DMS 273 (cell line): ENCODE measurements at regions not wholly inside any gene's neighbourhood (a gene's known extent, or its start where the extent isn't known, plus 50 kb on each side); places are given as distances from the start of the nearest gene placed in this dataset.
A peak's percentile ranks its signal among the peaks of the same experiment; 100 is the strongest.
"Not testable (repeated sequence)": the region's sequence is repeated elsewhere in the genome, so short reads cannot be mapped to it uniquely, and the experiment has no call there.

Source experiments
- DNase-seq: peaks from one replicate; lab custom pipeline; 2025; ENCODE audit not compliant: unreplicated experiment; lab: John Stamatoyannopoulos, UW

- DNase-seq: not testable (repeated sequence)
These were observed 543.3 kb downstream of the PRIM2 start for GRCh38 chr6:57860481-57861315.

- peak; percentile 20 for DNase-seq
These were observed 552.7 kb downstream of the PRIM2 start for GRCh38 chr6:57870083-57870482.

GRCh38 chr6:57873424-57873823, 556.0 kb downstream of the PRIM2 start:
- not testable (repeated sequence) for DNase-seq

- DNase-seq: not testable (repeated sequence)
These were observed 559.2 kb downstream of the PRIM2 start for GRCh38 chr6:57876659-57877058.

GRCh38 chr6:57877729-57878128, 560.3 kb downstream of the PRIM2 start:
- not testable (repeated sequence) for DNase-seq

GRCh38 chr6:57878792-57879191, 561.4 kb downstream of the PRIM2 start:
- not testable (repeated sequence) for DNase-seq

GRCh38 chr6:57898850-57899249, 581.4 kb downstream of the PRIM2 start:
- not testable (repeated sequence) for DNase-seq

GRCh38 chr6:57900687-57901399, 583.4 kb downstream of the PRIM2 start:
- DNase-seq: not testable (repeated sequence)

- DNase-seq: not testable (repeated sequence)
These were observed 584.0 kb downstream of the PRIM2 start for GRCh38 chr6:57901445-57901844.

GRCh38 chr6:57904356-57904755, 586.9 kb downstream of the PRIM2 start:
- not testable (repeated sequence) for DNase-seq

- not testable (repeated sequence) for DNase-seq
These were observed 597.9 kb downstream of the PRIM2 start for GRCh38 chr6:57915300-57915699.

- DNase-seq: not testable (repeated sequence)
These were observed 625.5 kb downstream of the PRIM2 start for GRCh38 chr6:57942966-57943365.

GRCh38 chr6:57946084-57946768, 628.8 kb downstream of the PRIM2 start:
- not testable (repeated sequence) for DNase-seq

GRCh38 chr6:57946769-57947091, 629.3 kb downstream of the PRIM2 start:
- not testable (repeated sequence) for DNase-seq

- not testable (repeated sequence) for DNase-seq
These were observed 631.1 kb downstream of the PRIM2 start for GRCh38 chr6:57948481-57948880.

- DNase-seq: not testable (repeated sequence)
These were observed 633.0 kb downstream of the PRIM2 start for GRCh38 chr6:57950430-57950829.

- not testable (repeated sequence) for DNase-seq
These were observed 649.3 kb downstream of the PRIM2 start for GRCh38 chr6:57966757-57967156.

GRCh38 chr6:57971956-57972355, 654.5 kb downstream of the PRIM2 start:
- not testable (repeated sequence) for DNase-seq

GRCh38 chr6:57974653-57975052, 657.2 kb downstream of the PRIM2 start:
- no peak for DNase-seq

- DNase-seq: not testable (repeated sequence)
These were observed 657.7 kb downstream of the PRIM2 start for GRCh38 chr6:57975127-57975526.

GRCh38 chr6:57976371-57976770, 658.9 kb downstream of the PRIM2 start:
- not testable (repeated sequence) for DNase-seq
